ENCODE measurements at regions not wholly inside any gene's neighbourhood (a gene's known extent, or its start where the extent isn't known, plus 50 kb on each side); places are given as distances from the start of the nearest gene placed in this dataset.
"Not testable (repeated sequence)": the region's sequence is repeated elsewhere in the genome, so short reads cannot be mapped to it uniquely, and the experiment has no call there.

DNA sequence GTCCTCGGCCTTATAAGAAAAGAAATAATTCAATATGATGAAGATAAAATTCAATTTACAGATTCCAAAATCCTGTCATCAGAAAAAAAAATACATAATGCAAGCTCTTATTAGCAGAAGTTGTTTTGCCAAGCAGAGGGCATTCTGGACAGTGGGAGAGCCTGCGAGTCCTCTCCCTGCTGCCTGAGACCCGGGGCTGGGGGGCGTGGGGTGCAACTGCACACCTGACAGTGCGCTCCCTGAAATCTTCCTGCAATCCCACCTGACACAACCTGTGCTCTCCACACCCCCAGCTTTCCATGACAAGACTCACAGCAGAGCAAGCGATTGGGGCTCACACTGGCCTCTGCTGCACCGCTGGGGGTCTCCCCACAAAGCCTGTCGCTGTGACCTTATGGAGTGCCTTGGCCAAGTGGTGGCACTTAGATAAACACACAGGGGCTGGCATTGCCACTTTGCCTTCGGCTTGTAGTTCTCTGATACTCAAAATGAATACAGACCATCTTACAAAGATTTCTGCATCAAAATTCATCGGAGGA lies 130.3 kb upstream of the PDE10A start:
- DNase-seq (ENCODE audit: low read depth), result no peak

DNA sequence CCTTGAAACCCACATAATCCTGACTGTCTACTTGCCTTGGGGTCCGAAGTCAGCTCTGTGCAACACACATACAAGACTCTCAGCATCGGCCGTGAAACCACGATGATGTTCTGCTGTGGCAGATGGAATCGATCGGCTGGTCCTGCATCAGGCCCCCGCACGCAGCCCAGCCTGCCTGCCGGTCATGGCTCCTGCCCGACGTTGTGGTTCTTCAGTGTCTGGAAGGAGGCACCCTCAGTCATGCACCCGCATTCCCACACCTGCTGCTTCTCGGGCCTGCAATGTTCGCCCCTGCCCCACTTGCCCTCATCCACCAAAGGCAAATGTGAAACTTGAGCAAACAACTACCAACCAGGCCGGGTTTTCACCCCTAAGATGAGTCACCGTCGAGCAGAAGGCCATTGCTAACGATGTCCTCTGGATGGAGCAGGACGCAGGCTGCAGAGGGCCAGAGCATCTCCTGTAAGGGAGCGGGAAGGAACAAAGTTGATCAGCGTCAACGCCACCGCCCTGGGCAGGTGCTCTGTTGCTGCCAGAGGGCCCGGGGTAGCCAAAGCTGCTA lies 128.9 kb upstream of the PDE10A start:
- DNase-seq (ENCODE audit: low read depth), result no peak

GRCh38 chr6:165791306-165791705 lies 128.3 kb upstream of the PDE10A start:
- DNase-seq (ENCODE audit: low read depth), result no peak

- DNase-seq (ENCODE audit: low read depth), result no peak
Measured at GRCh38 chr6:165782812-165783211, 119.8 kb upstream of the PDE10A start.

DNA sequence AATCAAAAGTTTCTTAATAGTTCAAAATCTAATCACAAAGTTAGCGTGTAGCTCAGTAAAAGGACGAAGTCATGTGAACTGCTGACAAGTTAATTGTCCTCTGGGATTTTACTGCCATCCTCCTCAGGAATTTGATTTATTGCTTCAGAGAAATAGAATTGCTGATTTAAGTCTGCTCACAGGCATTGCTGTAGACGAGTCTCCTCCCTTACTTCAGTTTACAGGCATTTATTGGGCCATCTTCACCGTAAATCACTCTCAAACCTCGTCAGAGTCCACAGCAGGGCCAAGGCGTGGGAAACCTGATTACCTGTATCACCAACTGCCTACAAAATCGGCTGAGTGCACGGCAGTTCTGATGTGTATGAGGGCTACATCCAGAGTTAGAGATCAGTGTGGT lies 119.1 kb upstream of the PDE10A start:
- no peak for DNase-seq (ENCODE audit: low read depth)

DNA sequence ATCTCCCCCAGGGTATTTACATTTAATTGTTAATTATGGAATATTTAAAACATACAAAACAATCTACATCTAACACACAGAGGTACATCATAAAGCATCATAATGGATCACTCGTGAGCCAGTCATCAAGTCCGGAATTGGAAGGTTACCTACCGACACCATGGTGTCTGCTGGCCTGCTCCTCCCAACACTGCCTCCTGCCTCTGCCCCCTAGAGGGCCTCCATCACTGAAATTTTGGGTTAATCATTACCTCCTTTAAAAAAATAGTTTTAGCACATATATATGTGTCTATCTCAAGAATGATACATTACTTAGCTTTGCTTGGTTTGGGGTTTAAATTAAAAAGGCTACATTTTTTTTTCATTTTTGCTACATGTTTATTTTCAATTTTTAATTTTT lies 114.6 kb upstream of the PDE10A start:
- no peak for DNase-seq (ENCODE audit: low read depth)

DNA sequence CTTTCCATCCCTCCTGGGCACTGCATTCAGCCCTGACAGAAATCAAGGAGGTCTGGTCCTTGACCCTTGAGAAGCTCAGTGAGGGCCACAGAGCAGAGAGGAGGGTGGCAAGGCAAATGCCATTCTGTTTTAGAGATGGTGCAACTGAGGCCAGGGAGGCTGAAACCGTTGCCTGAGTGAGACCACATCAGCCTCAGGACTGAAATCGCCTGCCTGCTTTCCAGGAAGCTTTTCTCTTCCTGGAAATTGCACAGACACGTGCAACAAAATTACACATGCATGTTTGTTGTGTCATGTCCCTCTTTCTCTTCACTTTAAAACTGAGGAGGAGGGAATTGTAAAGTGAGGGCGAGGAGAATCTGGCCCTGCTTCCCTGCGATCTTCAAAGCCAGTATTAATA lies 113.7 kb upstream of the PDE10A start:
- no peak for DNase-seq (ENCODE audit: low read depth)

DNA sequence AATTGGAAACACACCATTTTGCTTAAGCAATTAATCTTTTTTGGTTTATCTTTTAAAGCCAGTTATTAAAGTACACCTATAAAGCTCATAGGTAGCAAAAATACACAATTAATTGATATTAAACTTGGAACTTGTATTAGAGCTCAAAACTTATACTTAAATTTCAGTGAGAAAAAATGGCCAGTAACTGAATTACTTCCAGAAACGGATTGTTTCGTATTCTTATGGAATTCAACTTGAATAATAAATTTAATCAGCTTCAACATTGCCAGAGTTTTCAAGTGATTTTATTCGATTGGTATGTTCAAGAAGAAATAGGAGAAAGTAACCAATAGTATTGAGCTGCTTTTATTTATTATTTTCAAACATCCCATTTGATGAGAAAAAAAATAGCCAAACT lies 112.7 kb upstream of the PDE10A start:
- DNase-seq (ENCODE audit: low read depth), result no peak

GRCh38 chr6:165774903-165775601 lies 112.0 kb upstream of the PDE10A start:
- DNase-seq (ENCODE audit: low read depth), result no peak

DNA sequence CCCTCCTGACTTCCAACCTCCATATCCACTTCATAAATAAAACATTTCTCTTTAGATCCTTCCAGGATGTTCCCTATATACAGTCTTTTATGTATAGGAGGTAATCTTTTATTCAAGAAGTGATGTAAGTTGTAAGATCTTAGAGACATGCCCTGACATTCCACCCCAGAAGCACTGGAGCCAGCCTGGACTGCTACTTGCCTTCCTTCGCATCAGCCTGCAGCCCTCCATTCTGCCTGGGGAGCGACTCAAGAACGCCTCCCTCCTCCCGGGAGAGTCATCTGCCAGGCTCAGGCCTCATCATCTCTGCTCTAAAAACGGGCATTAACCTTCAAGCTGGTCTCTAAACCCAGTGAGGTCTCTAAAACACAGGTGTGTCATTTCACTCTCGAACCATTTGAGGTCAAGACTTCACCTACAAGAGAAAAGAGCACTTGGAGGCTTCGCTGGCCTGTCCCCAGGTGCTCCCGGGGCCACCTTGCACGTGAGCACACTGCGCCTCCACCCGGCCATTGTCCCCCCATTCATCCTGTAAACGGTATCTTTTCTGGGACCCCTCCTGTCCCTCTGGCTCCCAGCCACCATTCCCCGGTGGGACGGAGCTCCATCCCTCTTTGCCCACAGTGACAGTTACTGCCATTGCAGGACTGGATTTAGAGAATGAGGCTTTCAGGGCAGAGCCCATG lies 107.5 kb upstream of the PDE10A start:
- DNase-seq (ENCODE audit: low read depth), result no peak

DNA sequence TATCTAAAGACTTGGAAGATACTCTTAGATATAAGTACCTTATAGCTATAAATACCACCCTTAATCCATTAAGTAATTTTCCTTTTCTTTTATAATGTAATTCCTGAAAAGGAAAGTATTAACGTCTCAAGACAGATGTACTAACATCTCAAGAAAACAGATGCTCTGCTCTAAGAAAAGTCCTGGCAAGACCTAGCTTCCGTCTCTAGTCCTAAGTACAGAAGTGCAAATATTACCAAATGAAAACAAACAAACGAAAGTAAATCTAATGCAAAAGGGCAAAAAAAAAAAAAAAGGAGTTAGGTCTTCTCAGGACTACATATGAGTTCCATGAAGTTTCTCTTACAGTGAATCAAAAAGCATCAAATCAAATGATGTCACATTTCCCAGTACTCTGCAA lies 106.8 kb upstream of the PDE10A start:
- no peak for DNase-seq (ENCODE audit: low read depth)

GRCh38 chr6:165769401-165769800 lies 106.4 kb upstream of the PDE10A start:
- no peak for DNase-seq (ENCODE audit: low read depth)

GRCh38 chr6:165768961-165769360 lies 105.9 kb upstream of the PDE10A start:
- DNase-seq (ENCODE audit: low read depth), result no peak

DNA sequence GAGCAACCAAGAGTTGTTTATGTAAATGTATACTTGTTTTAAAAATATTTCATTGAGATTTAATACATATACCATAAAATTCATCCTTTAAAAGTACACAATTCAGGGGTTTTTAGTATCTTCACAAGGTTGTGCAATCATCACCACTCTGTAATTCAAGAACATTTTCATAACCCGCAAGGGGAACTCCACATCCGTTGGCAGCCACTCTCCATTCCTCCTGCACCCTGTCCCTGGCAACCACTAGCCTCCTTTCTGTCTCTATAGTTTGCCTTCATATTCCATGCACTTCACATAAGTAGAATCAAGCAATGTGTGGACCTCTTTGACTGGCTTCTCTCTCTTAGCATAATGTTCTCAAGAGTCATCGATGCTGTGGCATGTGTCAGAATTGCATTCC lies 104.2 kb upstream of the PDE10A start:
- DNase-seq (ENCODE audit: low read depth), result no peak

- no peak for DNase-seq (ENCODE audit: low read depth)
Measured at GRCh38 chr6:165766457-165766856, 103.4 kb upstream of the PDE10A start.

DNA sequence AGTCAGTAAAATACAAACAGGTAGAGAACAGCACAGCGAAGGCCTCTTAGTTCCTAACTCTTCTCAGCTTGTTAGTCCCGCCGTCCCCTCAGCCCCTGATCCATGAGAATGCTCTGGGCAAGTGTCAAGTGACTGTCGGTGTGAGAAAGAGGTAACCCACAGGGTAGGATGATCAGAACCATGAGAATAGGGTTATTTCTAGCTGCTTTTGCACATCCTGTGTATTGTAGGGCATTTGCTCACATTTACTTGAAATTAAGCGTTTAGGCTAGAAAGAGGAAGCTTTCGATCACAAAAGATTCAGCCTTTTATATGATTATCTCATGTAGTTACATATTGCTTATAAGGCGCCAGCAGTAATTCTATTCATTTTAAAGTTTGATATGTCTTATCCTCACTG lies 103.0 kb upstream of the PDE10A start:
- no peak for DNase-seq (ENCODE audit: low read depth)

- DNase-seq (ENCODE audit: low read depth), result not testable (repeated sequence)
Measured at GRCh38 chr6:165765256-165765655, 102.2 kb upstream of the PDE10A start.

- DNase-seq (ENCODE audit: low read depth), result no peak
Measured at GRCh38 chr6:165762876-165763275, 99.8 kb upstream of the PDE10A start.

GRCh38 chr6:165762125-165762524 lies 99.1 kb upstream of the PDE10A start:
- DNase-seq (ENCODE audit: low read depth), result no peak

DNA sequence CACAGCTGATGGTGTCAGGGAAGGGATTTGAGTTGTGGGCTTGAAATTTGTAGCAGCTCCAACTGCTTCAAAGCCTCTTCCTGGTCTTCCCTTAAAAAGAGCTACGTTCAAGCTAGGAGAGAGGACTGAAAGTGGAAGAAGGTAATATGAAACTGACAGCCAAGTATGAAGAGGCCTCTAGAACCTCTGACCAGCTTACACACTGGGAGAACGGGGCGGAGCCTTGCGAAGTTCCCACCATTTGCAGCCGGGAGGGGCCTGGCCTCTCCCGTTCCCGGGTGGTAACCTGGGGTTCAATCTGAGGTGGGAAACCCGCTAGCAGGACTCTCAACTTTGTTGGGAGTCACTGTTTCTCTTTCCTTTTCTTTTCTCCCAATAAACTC lies 97.8 kb upstream of the PDE10A start:
- no peak for DNase-seq (ENCODE audit: low read depth)

DNA sequence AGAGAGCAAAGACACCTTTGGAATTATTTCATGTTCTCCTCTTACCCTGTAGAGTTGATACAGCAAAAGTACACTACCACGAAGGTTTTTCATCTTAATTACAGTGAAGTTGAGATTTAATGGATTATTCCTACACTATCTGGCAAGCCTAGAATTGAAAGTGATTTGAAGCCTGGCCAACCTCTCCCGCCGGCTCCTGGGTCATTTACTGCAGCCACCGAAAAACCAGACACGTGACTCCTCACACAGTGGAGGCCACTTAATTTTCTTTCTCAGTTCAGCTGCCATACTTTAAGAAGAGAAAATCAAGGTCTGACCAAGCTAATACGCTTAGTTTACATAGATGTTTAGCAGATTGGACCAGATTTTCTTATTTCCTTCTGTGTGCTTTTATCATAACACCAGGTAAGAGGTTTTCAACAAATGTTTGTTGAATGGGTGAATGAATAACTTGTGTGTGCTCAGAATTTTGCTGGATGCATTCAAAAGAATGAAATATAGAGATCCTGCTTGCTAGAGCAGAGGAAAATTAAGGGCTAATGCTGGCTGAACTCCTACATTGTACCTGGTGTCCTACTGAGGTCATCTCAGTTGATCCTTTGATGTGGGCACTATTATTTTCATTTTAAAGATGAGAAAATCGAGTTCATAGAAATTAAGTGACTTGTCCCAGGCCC lies 97.2 kb upstream of the PDE10A start:
- no peak for DNase-seq (ENCODE audit: low read depth)

DNA sequence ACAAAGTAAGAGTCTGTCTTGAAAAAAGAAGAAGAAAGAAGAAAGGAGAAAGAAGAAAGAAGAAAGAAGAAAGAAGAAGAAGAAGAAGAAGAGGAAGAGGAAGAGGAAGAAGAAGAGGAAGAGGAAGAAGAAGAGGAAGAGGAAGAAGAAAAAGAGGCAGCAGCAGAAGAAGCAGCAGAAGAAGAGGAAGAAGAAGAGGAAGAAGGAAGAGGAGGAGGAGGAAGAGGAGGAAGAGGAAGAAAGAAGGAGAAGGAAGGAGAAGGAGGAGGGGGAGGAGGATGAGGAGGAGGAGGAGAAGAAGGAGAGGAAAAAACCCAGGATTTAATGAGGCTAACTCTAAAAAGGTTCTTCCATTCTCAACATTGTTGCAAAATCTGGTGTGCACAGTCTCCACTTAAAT lies 95.4 kb upstream of the PDE10A start:
- no peak for DNase-seq (ENCODE audit: low read depth)

DNA sequence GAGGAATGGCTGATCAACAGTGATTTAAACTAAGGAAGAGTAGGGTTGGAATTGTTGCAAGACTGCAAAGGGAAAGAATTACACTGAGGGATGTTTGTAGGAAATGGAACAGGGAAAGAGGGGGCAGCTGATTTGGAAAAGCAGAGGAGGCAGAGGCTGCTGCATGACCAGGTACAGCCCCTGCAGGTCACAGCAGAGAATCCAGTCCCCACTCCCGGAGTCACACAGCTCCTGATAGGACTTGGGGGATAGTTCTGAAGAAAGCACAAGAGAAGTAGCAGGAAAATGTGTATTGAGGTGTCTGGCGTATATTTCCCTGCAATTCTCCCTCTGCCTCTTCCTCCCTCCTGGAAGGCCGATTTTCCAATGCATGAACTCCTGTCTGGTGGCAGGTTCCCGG lies 92.5 kb upstream of the PDE10A start:
- no peak for DNase-seq (ENCODE audit: low read depth)
